Brain microvascular endothelial cell (primary cell): ENCODE measurements at regions not wholly inside any gene's neighbourhood (a gene's known extent, or its start where the extent isn't known, plus 50 kb on each side); places are given as distances from the start of the nearest gene placed in this dataset.

ENCODE experiments used
- DNase-seq: peaks from one replicate; pipeline ENCODE4 v3.0.0-alpha.2; 2020
- H3K27ac ChIP-seq: fragments of 250-450 bp; sonication (Bioruptor Pico); 2 replicates; pipeline ENCODE4 v1.5.1; 2020; ENCODE audit warnings: mild to moderate bottlenecking, moderate library complexity
- H3K27me3 ChIP-seq: fragments of 250-450 bp; sonication (Bioruptor Pico); replicated peaks from 2 replicates; pipeline ENCODE4 v1.5.1; 2020; ENCODE audit warnings: mild to moderate bottlenecking
- H3K36me3 ChIP-seq: fragments of 250-450 bp; sonication (Bioruptor Pico); replicated peaks from 2 replicates; pipeline ENCODE4 v1.5.1; 2020; ENCODE audit warnings: mild to moderate bottlenecking
- H3K4me3 ChIP-seq: 2 replicates; pipeline ENCODE4 v1.5.1; 2011; ENCODE audit warnings: low read depth, mild to moderate bottlenecking, control low read depth, low read length, moderate library complexity
- CTCF ChIP-seq: IDR thresholded peaks from 2 replicates; pipeline ENCODE4 v1.5.1; 2011; ENCODE audit warnings: low read depth, mild to moderate bottlenecking, moderate library complexity, low read length, control low read depth, inconsistent platforms; ENCODE audit errors: missing control alignments
- in situ Hi-C: cut with HindIII; loops from 2 replicates; pipeline ENCODE4 v1.10.0; 2017; ENCODE audit warnings: low sequenced_read_pairs, low pct_ligation_motif_present

- Histone ChIP-seq H3K27me3 (no peaks in the 10 kb centered on the region), H3K27ac (no peak overlapping the region), H3K4me3 (no peak overlapping the region), H3K36me3 (no peaks in the 10 kb centered on the region)
- in situ Hi-C loops = no loop called here
- TF ChIP-seq CTCF = no peak
- DNase-seq = no peak
Measured at GRCh38 chr14:38079268-38079667, 128.4 kb upstream of the SSTR1 start.

GRCh38 chr14:38079886-38080285, 127.8 kb upstream of the SSTR1 start:
- Histone ChIP-seq H3K27me3 (no peaks in the 10 kb centered on the region), H3K27ac (no peak overlapping the region), H3K4me3 (no peak overlapping the region), H3K36me3 (no peaks in the 10 kb centered on the region)
- no peak for TF ChIP-seq CTCF
- in situ Hi-C loops = no loop called here
- DNase-seq = no peak

GRCh38 chr14:38080696-38081095, 127.0 kb upstream of the SSTR1 start:
- Histone ChIP-seq H3K27ac (no peak overlapping the region), H3K4me3 (no peak overlapping the region), H3K36me3 (no peaks in the 10 kb centered on the region), H3K27me3 (no peaks in the 10 kb centered on the region)
- in situ Hi-C loops = no loop called here
- no peak for DNase-seq
- no peak for TF ChIP-seq CTCF

GRCh38 chr14:38083039-38083438, 124.7 kb upstream of the SSTR1 start:
- Histone ChIP-seq H3K27ac (no peak overlapping the region), H3K4me3 (no peak overlapping the region), H3K36me3 (no peaks in the 10 kb centered on the region), H3K27me3 (no peaks in the 10 kb centered on the region)
- in situ Hi-C loops = no loop called here
- no peak for TF ChIP-seq CTCF
- no peak for DNase-seq

GRCh38 chr14:38089123-38089522, 118.6 kb upstream of the SSTR1 start:
- in situ Hi-C loops = no loop called here
- Histone ChIP-seq H3K27me3 (no peaks in the 10 kb centered on the region), H3K4me3 (no peak overlapping the region), H3K27ac (no peak overlapping the region), H3K36me3 (no peaks in the 10 kb centered on the region)
- TF ChIP-seq CTCF = no peak
- no peak for DNase-seq

- in situ Hi-C loops = no loop called here
Measured at GRCh38 chr14:38090506-38090905, 117.2 kb upstream of the SSTR1 start.

More at GRCh38 chr14:38090506-38090905, 117.2 kb upstream of the SSTR1 start:
- DNase-seq = no peak
- no peaks in the 10 kb centered on the region for H3K27me3 ChIP-seq
- no peak overlapping the region for H3K27ac ChIP-seq
- no peak overlapping the region for H3K4me3 ChIP-seq
- no peak for TF ChIP-seq CTCF
- H3K36me3 ChIP-seq = no peaks in the 10 kb centered on the region
